ENCODE measurements at regions not wholly inside any gene's neighbourhood (a gene's known extent, or its start where the extent isn't known, plus 50 kb on each side); places are given as distances from the start of the nearest gene placed in this dataset.

GRCh38 chr1:106225403-106225802 is 831.1 kb upstream of the PRMT6 start:
- TF ChIP-seq CHD2 (IDR thresholded peaks at IDR 0.05; ENCODE audit: borderline replicate concordance, low read depth, low read length), result no peak
- TF ChIP-seq TCF3 (IDR thresholded peaks at IDR 0.05; ENCODE audit: borderline replicate concordance, insufficient read depth, low read depth, low read length), result no peak
- TF ChIP-seq ZNF384 (IDR thresholded peaks at IDR 0.05; ENCODE audit: borderline replicate concordance, low read depth, low read length), result no peak
- no peak for TF ChIP-seq BHLHE40 (IDR thresholded peaks at IDR 0.05; ENCODE audit: borderline replicate concordance in 1 of 2, low read depth in 2 of 2, low read length in 1 of 2)
- no peak for TF ChIP-seq SREBF2 (IDR thresholded peaks at IDR 0.05; ENCODE audit: low read length)
- TF ChIP-seq TAF1 (IDR thresholded peaks at IDR 0.05; ENCODE audit: borderline replicate concordance, low read depth, low read length), result no peak
- no peak for TF ChIP-seq RBBP5 (conservative IDR thresholded peaks at IDR 0.05)
- TF ChIP-seq, protein P1, sequence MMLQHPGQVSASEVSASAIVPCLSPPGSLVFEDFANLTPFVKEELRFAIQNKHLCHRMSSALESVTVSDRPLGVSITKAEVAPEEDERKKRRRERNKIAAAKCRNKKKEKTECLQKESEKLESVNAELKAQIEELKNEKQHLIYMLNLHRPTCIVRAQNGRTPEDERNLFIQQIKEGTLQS (IDR thresholded peaks at IDR 0.05; ENCODE audit: borderline replicate concordance, extremely low read depth, low read depth, low read length), result no peak
- TF ChIP-seq, protein P2, sequence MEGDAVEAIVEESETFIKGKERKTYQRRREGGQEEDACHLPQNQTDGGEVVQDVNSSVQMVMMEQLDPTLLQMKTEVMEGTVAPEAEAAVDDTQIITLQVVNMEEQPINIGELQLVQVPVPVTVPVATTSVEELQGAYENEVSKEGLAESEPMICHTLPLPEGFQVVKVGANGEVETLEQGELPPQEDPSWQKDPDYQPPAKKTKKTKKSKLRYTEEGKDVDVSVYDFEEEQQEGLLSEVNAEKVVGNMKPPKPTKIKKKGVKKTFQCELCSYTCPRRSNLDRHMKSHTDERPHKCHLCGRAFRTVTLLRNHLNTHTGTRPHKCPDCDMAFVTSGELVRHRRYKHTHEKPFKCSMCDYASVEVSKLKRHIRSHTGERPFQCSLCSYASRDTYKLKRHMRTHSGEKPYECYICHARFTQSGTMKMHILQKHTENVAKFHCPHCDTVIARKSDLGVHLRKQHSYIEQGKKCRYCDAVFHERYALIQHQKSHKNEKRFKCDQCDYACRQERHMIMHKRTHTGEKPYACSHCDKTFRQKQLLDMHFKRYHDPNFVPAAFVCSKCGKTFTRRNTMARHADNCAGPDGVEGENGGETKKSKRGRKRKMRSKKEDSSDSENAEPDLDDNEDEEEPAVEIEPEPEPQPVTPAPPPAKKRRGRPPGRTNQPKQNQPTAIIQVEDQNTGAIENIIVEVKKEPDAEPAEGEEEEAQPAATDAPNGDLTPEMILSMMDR (IDR thresholded peaks at IDR 0.05 in 2 of 3, conservative IDR thresholded peaks at IDR 0.05 in 1 of 3; ENCODE audit: control insufficient read depth in 2 of 3, extremely low read depth in 1 of 3, insufficient read depth in 1 of 3, low read depth in 3 of 3, low read length in 3 of 3), result no peak

All from GM12878 (cell line).